ENCODE measurements at regions not wholly inside any gene's neighbourhood (a gene's known extent, or its start where the extent isn't known, plus 50 kb on each side); places are given as distances from the start of the nearest gene placed in this dataset.

DNA sequence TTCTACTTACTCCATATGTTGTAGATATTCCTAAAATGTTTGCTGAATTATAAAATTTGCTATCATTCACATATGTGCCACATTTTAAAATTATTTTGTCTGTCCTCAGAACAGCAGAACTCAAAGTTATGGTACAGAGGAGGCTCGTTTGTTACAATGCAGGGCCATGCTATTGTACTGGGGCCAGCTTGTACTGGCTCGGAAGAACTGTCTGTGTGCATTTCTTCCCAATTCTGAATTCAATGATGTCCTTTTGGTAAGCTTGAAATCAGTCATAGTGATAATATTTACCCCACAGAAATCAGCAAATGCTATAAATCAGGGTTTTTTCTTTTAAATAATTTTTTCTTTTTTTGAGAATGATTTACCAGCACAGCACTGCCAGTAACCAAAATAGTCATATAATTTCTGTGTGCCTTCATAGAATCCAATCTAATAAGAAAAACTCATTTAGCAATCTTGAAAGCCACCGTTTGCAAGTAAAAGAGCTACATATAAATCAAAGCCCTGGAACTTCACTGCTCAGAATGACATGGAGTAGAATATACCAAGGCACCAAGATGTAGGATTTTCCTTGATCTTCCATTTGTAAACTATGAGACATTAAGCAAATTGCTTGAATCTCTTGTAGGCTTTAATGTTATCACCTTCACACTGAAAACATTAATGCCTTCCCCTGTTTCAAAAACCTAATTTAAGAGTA is 90.7 kb upstream of the EPHA4 start:
- no peaks in the 10 kb centered on the region for H3K9me3 ChIP-seq
- no peaks in the 10 kb centered on the region for H3K9me2 ChIP-seq
- no peaks in the 10 kb centered on the region for H3F3A ChIP-seq (replicated peaks; ENCODE audit: insufficient read depth)
- 6% methylated on average over 3 of the region's 3 CpGs for WGBS (ENCODE audit: low lambda C conversion rate)
- TF ChIP-seq MEF2A (IDR thresholded peaks at IDR 0.05; ENCODE audit: borderline replicate concordance, low read depth) = no peak
- no peak for TF ChIP-seq JUND (IDR thresholded peaks at IDR 0.05)
- H4K20me1 ChIP-seq (ENCODE audit: insufficient read depth) = no peaks in the 10 kb centered on the region
- no peak overlapping the region for H3K4me2 ChIP-seq
- H3K9ac ChIP-seq = no peak overlapping the region
- POLR2A ChIA-PET = no interaction called here
- no peak for DNase-seq
- CTCF ChIA-PET = no interaction called here
- no peaks in the 10 kb centered on the region for H3K27me3 ChIP-seq (ENCODE audit: insufficient read depth)
- H3K79me2 ChIP-seq (ENCODE audit: insufficient read depth) = no peaks in the 10 kb centered on the region
- H3K36me3 ChIP-seq (replicated peaks in 1 of 2; ENCODE audit: control insufficient read depth in 1 of 2, insufficient read depth in 2 of 2, low read length in 1 of 2) = no peaks in the 10 kb centered on the region
- H3K4me3 ChIP-seq (ENCODE audit: low read depth in 2 of 2, low read length in 1 of 2) = no peak overlapping the region
- no peak overlapping the region for H2AFZ ChIP-seq (ENCODE audit: low read depth)
- no peaks in the 10 kb centered on the region for H3K4me1 ChIP-seq (ENCODE audit: control insufficient read depth in 1 of 2, insufficient read depth in 2 of 2, low read depth in 1 of 2, low read length in 1 of 2)
- no peak overlapping the region for H3K27ac ChIP-seq (ENCODE audit: low read depth in 2 of 2, low read length in 1 of 2)

DNA sequence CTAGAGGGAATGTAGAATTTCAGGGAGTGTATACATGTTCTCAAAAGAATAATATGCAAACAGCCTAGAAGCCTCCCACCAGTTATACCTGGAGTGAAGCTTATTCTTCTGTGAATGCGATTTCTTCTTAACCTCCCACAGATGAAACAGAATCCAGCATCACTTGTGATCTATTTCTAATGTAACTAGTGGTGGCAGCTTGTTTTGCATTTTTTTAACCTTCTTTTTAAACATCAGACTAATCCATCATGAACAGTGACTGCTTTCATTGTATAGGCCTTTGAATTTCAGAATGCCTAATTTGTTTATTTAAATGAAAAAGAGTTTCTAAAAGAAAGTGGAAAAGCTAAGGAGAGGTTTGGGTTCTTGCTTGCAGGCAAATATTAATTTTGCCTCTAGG is 85.7 kb upstream of the EPHA4 start:
- Histone ChIP-seq H3K27ac (ENCODE audit: low read depth in 2 of 2, low read length in 1 of 2) (no peak overlapping the region), H3K4me1 (ENCODE audit: control insufficient read depth in 1 of 2, insufficient read depth in 2 of 2, low read depth in 1 of 2, low read length in 1 of 2) (no peaks in the 10 kb centered on the region), H3F3A (replicated peaks; ENCODE audit: insufficient read depth) (no peaks in the 10 kb centered on the region), H3K27me3 (ENCODE audit: insufficient read depth) (no peaks in the 10 kb centered on the region), H3K9ac (no peak overlapping the region), H3K79me2 (ENCODE audit: insufficient read depth) (no peaks in the 10 kb centered on the region), H3K4me3 (ENCODE audit: low read depth in 2 of 2, low read length in 1 of 2) (no peak overlapping the region), H3K4me2 (no peak overlapping the region), H3K9me3 (no peaks in the 10 kb centered on the region), H3K9me2 (no peaks in the 10 kb centered on the region), H2AFZ (ENCODE audit: low read depth) (no peak overlapping the region), H3K36me3 (replicated peaks in 1 of 2; ENCODE audit: control insufficient read depth in 1 of 2, insufficient read depth in 2 of 2, low read length in 1 of 2) (no peaks in the 10 kb centered on the region), H4K20me1 (ENCODE audit: insufficient read depth) (no peaks in the 10 kb centered on the region)
- CTCF ChIA-PET = no interaction called here
- POLR2A ChIA-PET = no interaction called here
- DNase-seq = no peak
- 5% methylated on average over 1 of the region's 1 CpG for WGBS (ENCODE audit: low lambda C conversion rate)
- TF ChIP-seq GATA2 (CRISPR knock-in tag; IDR thresholded peaks at IDR 0.05) = no peak

DNA sequence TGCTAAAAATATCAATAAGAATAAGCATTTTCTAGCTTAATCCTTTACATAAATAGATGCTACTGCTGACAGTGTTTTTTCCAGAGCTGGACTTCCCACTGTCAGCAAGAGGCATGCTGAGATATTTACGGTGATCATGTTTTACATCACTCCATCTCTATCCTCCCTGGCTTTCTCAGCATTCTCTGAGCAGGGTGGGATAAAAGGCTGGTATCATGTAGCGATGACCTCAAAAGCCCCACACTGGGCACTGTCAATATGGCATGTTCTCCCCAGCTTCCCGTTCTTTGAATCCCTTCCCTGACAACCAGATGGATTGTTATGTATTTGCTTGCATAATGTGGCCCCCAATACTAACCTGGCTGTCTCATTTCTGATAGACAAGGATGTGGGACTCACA is 83.2 kb upstream of the EPHA4 start:
- Histone ChIP-seq H3K9ac (no peak overlapping the region), H3K4me2 (no peak overlapping the region), H3K4me1 (ENCODE audit: control insufficient read depth in 1 of 2, insufficient read depth in 2 of 2, low read depth in 1 of 2, low read length in 1 of 2) (no peaks in the 10 kb centered on the region), H3K4me3 (ENCODE audit: low read depth in 2 of 2, low read length in 1 of 2) (no peak overlapping the region), H2AFZ (ENCODE audit: low read depth) (no peak overlapping the region), H3K9me3 (no peaks in the 10 kb centered on the region), H3K27me3 (ENCODE audit: insufficient read depth) (no peaks in the 10 kb centered on the region), H3K27ac (ENCODE audit: low read depth in 2 of 2, low read length in 1 of 2) (no peak overlapping the region), H3K9me2 (no peaks in the 10 kb centered on the region), H3K79me2 (ENCODE audit: insufficient read depth) (no peaks in the 10 kb centered on the region), H4K20me1 (ENCODE audit: insufficient read depth) (no peaks in the 10 kb centered on the region), H3F3A (replicated peaks; ENCODE audit: insufficient read depth) (no peaks in the 10 kb centered on the region), H3K36me3 (replicated peaks in 1 of 2; ENCODE audit: control insufficient read depth in 1 of 2, insufficient read depth in 2 of 2, low read length in 1 of 2) (no peaks in the 10 kb centered on the region)
- CTCF ChIA-PET = no interaction called here
- 23% methylated on average over 3 of the region's 3 CpGs for WGBS (ENCODE audit: low lambda C conversion rate)
- DNase-seq = no peak
- POLR2A ChIA-PET = no interaction called here
- TF ChIP-seq USF1 (IDR thresholded peaks at IDR 0.05; ENCODE audit: borderline replicate concordance, low read depth) (no peak), GATA2 (CRISPR knock-in tag; IDR thresholded peaks at IDR 0.05) (no peak), FOSL2 (IDR thresholded peaks at IDR 0.05; ENCODE audit: borderline replicate concordance, low read depth) (no peak), NFIC (IDR thresholded peaks at IDR 0.05; ENCODE audit: borderline replicate concordance) (no peak), POLR2AphosphoS5 (IDR thresholded peaks at IDR 0.05; ENCODE audit: low read depth, low read length) (no peak), SMC3 (IDR thresholded peaks at IDR 0.05; ENCODE audit: low read depth, low read length) (no peak), MXI1 (IDR thresholded peaks at IDR 0.05; ENCODE audit: low read depth, low read length) (no peak), IRF3 (IDR thresholded peaks at IDR 0.05; ENCODE audit: low read depth, low read length) (no peak), RFX5 (IDR thresholded peaks at IDR 0.05; ENCODE audit: low read length) (no peak), RXRA (IDR thresholded peaks at IDR 0.05; ENCODE audit: borderline replicate concordance, low read depth) (no peak)
- TF ChIP-seq, protein P1, sequence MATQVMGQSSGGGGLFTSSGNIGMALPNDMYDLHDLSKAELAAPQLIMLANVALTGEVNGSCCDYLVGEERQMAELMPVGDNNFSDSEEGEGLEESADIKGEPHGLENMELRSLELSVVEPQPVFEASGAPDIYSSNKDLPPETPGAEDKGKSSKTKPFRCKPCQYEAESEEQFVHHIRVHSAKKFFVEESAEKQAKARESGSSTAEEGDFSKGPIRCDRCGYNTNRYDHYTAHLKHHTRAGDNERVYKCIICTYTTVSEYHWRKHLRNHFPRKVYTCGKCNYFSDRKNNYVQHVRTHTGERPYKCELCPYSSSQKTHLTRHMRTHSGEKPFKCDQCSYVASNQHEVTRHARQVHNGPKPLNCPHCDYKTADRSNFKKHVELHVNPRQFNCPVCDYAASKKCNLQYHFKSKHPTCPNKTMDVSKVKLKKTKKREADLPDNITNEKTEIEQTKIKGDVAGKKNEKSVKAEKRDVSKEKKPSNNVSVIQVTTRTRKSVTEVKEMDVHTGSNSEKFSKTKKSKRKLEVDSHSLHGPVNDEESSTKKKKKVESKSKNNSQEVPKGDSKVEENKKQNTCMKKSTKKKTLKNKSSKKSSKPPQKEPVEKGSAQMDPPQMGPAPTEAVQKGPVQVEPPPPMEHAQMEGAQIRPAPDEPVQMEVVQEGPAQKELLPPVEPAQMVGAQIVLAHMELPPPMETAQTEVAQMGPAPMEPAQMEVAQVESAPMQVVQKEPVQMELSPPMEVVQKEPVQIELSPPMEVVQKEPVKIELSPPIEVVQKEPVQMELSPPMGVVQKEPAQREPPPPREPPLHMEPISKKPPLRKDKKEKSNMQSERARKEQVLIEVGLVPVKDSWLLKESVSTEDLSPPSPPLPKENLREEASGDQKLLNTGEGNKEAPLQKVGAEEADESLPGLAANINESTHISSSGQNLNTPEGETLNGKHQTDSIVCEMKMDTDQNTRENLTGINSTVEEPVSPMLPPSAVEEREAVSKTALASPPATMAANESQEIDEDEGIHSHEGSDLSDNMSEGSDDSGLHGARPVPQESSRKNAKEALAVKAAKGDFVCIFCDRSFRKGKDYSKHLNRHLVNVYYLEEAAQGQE (IDR thresholded peaks at IDR 0.05; ENCODE audit: low read depth, low read length) = no peak
- TF ChIP-seq, protein P2, sequence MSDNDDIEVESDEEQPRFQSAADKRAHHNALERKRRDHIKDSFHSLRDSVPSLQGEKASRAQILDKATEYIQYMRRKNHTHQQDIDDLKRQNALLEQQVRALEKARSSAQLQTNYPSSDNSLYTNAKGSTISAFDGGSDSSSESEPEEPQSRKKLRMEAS (IDR thresholded peaks at IDR 0.05; ENCODE audit: low read depth) = no peak
